ENCODE measurements at regions not wholly inside any gene's neighbourhood (a gene's known extent, or its start where the extent isn't known, plus 50 kb on each side); places are given as distances from the start of the nearest gene placed in this dataset.

DNA sequence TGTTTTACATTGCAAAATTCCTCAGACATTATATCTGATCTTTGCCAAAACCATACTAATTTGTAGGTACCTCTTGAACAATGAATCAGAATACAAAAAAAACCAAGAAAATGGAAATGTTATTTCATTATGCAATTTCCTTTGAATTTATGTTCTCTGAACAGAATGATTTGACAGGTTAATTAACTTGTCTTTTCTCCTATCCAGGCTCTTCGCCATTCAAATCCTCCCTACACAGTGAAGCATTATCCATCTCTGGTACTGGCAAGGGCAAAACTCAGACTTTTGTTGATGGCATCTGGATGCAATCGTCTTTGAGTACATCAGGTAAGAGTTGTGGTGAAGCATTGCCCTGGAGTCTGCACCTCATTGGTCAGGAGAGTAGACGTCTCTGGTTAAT lies 655.7 kb upstream of the ITGA1 start:
- Histone ChIP-seq H3K9ac (ENCODE audit: low read depth, low read length) (no peak overlapping the region), H3K9me1 (ENCODE audit: insufficient read depth, low read length) (no peaks in the 10 kb centered on the region), H2BK15ac (ENCODE audit: low read depth, low read length) (no peak overlapping the region), H3K36me3 (ENCODE audit: control insufficient read depth, insufficient read depth, low read length) (no peaks in the 10 kb centered on the region), H3K4ac (ENCODE audit: low read depth, low read length) (no peak overlapping the region), H3K4me3 (ENCODE audit: insufficient read depth, low read depth, low read length) (no peak overlapping the region), H4K91ac (ENCODE audit: insufficient read depth, low read depth, low read length) (no peak overlapping the region), H3K23ac (ENCODE audit: low read depth, low read length) (no peak overlapping the region), H2AK9ac (replicated peaks; ENCODE audit: low read depth, low read length, poor library complexity) (no peak overlapping the region), H3K27me3 (ENCODE audit: control insufficient read depth, insufficient read depth, low read length) (no peaks in the 10 kb centered on the region), H3K56ac (ENCODE audit: extremely low read depth, insufficient read depth, low read length) (no peak overlapping the region), H2AFZ (replicated peaks; ENCODE audit: low read length, poor library complexity) (no peak overlapping the region), H3K14ac (replicated peaks; ENCODE audit: low read depth, low read length) (no peak overlapping the region), H3K4me2 (ENCODE audit: low read depth, low read length) (no peak overlapping the region), H3K4me1 (ENCODE audit: control insufficient read depth, insufficient read depth, low read length) (no peaks in the 10 kb centered on the region), H2BK20ac (ENCODE audit: low read depth, low read length) (no peak overlapping the region), H2BK120ac (ENCODE audit: low read depth, low read length) (no peak overlapping the region), H3K27ac (ENCODE audit: insufficient read depth, low read length) (no peak overlapping the region), H2AK5ac (ENCODE audit: low read depth, low read length) (no peak overlapping the region), H4K20me1 (ENCODE audit: insufficient read depth, low read length) (no peaks in the 10 kb centered on the region), H3K79me1 (ENCODE audit: low read depth in 1 of 2, low read length in 2 of 2) (no peaks in the 10 kb centered on the region), H2BK5ac (ENCODE audit: low read depth, low read length, poor library complexity, severe bottlenecking) (no peak overlapping the region), H3K9me3 (ENCODE audit: control insufficient read depth, insufficient read depth, low read length) (no peaks in the 10 kb centered on the region), H4K5ac (ENCODE audit: low read depth, low read length) (no peak overlapping the region), H4K8ac (ENCODE audit: low read depth in 2 of 2, low read length in 2 of 2) (no peak overlapping the region), H3K18ac (ENCODE audit: low read depth, low read length) (no peak overlapping the region)
- intact Hi-C loops (cut with micrococcal nuclease) (no loop called here), dilution Hi-C loops (cut with HindIII; ENCODE audit: low sequenced_read_pairs, unreplicated experiment) (no loop called here), in situ Hi-C loops (cut with MboI; ENCODE audit: low sequenced_read_pairs) (loop anchor here (25.0 kb wide), 1 partner anchor 95 kb away; no protein-coding TSS in a partner anchor)
- ATAC-seq (ENCODE audit: low read depth) (no peak), DNase-seq (no peak)
- ChIA-PET CTCF (no interaction called here), POLR2A (ENCODE audit: unreplicated experiment) (no interaction called here)
- TF ChIP-seq, protein P1, sequence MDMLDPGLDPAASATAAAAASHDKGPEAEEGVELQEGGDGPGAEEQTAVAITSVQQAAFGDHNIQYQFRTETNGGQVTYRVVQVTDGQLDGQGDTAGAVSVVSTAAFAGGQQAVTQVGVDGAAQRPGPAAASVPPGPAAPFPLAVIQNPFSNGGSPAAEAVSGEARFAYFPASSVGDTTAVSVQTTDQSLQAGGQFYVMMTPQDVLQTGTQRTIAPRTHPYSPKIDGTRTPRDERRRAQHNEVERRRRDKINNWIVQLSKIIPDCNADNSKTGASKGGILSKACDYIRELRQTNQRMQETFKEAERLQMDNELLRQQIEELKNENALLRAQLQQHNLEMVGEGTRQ (IDR thresholded peaks at IDR 0.05; ENCODE audit: low read depth, low read length): no peak
- TF ChIP-seq, protein P2, sequence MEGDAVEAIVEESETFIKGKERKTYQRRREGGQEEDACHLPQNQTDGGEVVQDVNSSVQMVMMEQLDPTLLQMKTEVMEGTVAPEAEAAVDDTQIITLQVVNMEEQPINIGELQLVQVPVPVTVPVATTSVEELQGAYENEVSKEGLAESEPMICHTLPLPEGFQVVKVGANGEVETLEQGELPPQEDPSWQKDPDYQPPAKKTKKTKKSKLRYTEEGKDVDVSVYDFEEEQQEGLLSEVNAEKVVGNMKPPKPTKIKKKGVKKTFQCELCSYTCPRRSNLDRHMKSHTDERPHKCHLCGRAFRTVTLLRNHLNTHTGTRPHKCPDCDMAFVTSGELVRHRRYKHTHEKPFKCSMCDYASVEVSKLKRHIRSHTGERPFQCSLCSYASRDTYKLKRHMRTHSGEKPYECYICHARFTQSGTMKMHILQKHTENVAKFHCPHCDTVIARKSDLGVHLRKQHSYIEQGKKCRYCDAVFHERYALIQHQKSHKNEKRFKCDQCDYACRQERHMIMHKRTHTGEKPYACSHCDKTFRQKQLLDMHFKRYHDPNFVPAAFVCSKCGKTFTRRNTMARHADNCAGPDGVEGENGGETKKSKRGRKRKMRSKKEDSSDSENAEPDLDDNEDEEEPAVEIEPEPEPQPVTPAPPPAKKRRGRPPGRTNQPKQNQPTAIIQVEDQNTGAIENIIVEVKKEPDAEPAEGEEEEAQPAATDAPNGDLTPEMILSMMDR (conservative IDR thresholded peaks at IDR 0.05; ENCODE audit: low read depth, low read length): no peak
- TF ChIP-seq MAZ (IDR thresholded peaks at IDR 0.05; ENCODE audit: borderline replicate concordance, low read depth, low read length) (no peak), FOS (IDR thresholded peaks at IDR 0.05; ENCODE audit: low read depth, low read length) (no peak), RAD21 (IDR thresholded peaks at IDR 0.05; ENCODE audit: low read length) (no peak), CEBPB (IDR thresholded peaks at IDR 0.05; ENCODE audit: low read depth, low read length) (no peak), BHLHE40 (IDR thresholded peaks at IDR 0.05; ENCODE audit: low read depth, low read length) (no peak), RFX5 (IDR thresholded peaks at IDR 0.05; ENCODE audit: low read depth, low read length) (no peak), MXI1 (IDR thresholded peaks at IDR 0.05; ENCODE audit: borderline replicate concordance, low read depth, low read length) (no peak), CHD1 (IDR thresholded peaks at IDR 0.05; ENCODE audit: low read depth, low read length) (no peak), SMC3 (IDR thresholded peaks at IDR 0.05; ENCODE audit: low read depth, low read length) (no peak)
- TF ChIP-seq, protein P3, sequence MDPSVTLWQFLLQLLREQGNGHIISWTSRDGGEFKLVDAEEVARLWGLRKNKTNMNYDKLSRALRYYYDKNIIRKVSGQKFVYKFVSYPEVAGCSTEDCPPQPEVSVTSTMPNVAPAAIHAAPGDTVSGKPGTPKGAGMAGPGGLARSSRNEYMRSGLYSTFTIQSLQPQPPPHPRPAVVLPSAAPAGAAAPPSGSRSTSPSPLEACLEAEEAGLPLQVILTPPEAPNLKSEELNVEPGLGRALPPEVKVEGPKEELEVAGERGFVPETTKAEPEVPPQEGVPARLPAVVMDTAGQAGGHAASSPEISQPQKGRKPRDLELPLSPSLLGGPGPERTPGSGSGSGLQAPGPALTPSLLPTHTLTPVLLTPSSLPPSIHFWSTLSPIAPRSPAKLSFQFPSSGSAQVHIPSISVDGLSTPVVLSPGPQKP (IDR thresholded peaks at IDR 0.05; ENCODE audit: borderline replicate concordance, low read depth, low read length): no peak
- WGBS, 2 experiments (ENCODE audit: extremely low coverage in 2 of 2, insufficient read length in 1 of 2): no CpG with 5 or more reads among the region's 3 CpGs
- BruUV-seq (replicated peaks): no TSS peak

Measured in IMR-90 (cell line).